Heart right ventricle (tissue), 16 donors: ENCODE measurements at regions not wholly inside any gene's neighbourhood (a gene's known extent, or its start where the extent isn't known, plus 50 kb on each side); places are given as distances from the start of the nearest gene placed in this dataset.
A peak's percentile ranks its signal among the peaks of the same experiment; 100 is the strongest.

Experiments
- ATAC-seq, 8 donors: fragments of 200-7000 bp; cut with Tn5 transposase; one replicate each; pipeline ENCODE4 v1.9.1; 2020; ENCODE audit warnings: mild to moderate bottlenecking in 8 of 8, moderate library complexity in 8 of 8, moderate number of reproducible peaks in 1 of 8
- DNase-seq, 2 donors: peaks; one replicate each; pipeline ENCODE4 v3.0.0-alpha.2; 2020
- H3K27ac ChIP-seq, 10 donors: fragments of 200-600 bp; sonication (generic) in 2 of 10; one replicate each; pipeline versions ENCODE4 v1.5.0 to v1.8.0; 2020 to 2022; ENCODE audit warnings: mild to moderate bottlenecking in 3 of 10
- H3K27me3 ChIP-seq, 7 donors: fragments of 200-600 bp; one replicate each; pipeline ENCODE4 v1.8.0; 2021 to 2022; ENCODE audit warnings: mild to moderate bottlenecking in 2 of 7
- H3K36me3 ChIP-seq, 9 donors: fragments of 200-600 bp; sonication (generic) in 1 of 9; one replicate each; pipeline versions ENCODE4 v1.5.0 to v1.8.0; 2020 to 2022; ENCODE audit warnings: mild to moderate bottlenecking in 2 of 9
- H3K4me1 ChIP-seq, 9 donors: fragments of 200-600 bp; sonication (generic) in 1 of 9; one replicate each; pipeline versions ENCODE4 v1.5.0 to v1.8.0; 2020 to 2022; ENCODE audit warnings: mild to moderate bottlenecking in 4 of 9
- H3K4me3 ChIP-seq, 10 donors: fragments of 200-600 bp; sonication (generic) in 2 of 10; one replicate each; pipeline versions ENCODE4 v1.5.0 to v1.8.0; 2020 to 2022; ENCODE audit warnings: mild to moderate bottlenecking in 7 of 10, moderate library complexity in 2 of 10
- H3K9me3 ChIP-seq, 11 donors: fragments of 200-600 bp in 10 of 11; sonication (generic) in 2 of 11; one replicate each; pipeline versions ENCODE4 v1.5.0 to v1.8.0; 2013 to 2022; ENCODE audit warnings: mild to moderate bottlenecking in 2 of 11, control low read depth in 1 of 11, moderate library complexity in 1 of 11
- CTCF ChIP-seq, 9 donors: fragments of 200-600 bp; sonication (generic) in 2 of 9; IDR thresholded peaks; one replicate each; pipeline versions ENCODE4 v1.5.0 to v1.8.0; 2021 to 2022; ENCODE audit warnings: antibody characterized with exemption in 9 of 9, mild to moderate bottlenecking in 5 of 9, moderate library complexity in 1 of 9
- WGBS, 2 donors: extraction: QIAGEN DNeasy Blood & Tissue Kit; methylation state at CpG; one replicate each; pipeline ENCODE4 v1.1.7; 2013; ENCODE audit warnings: inconsistent platforms in 1 of 2; 5-methylcytosine and 5-hydroxymethylcytosine counted together
- intact Hi-C, 10 donors: fragments of 100-400 bp; cut with DNase I; formaldehyde crosslinking; loops; one replicate each; pipeline versions ENCODE4 v1.11.1 to v1.14.2; 2022
- donor health status: Arrhythmogenic right ventricular cardiomyopathy.
- donor health status: ischemic (EF 13 %, LVEDD 7.1; RV severe dilation, severe dysfunction).
- donor health status: healthy with polysubstance abuse.
- donor health status: DM: no; HTN: yes; CAD: no.
- donor health status: DM: no; HTN: no; CAD: no.
- donor health status: ischemic (EF 25% LVEDD 6.9; RV normal size, moderate dysfunction).
- donor health status: ischemic (EF 25% LVEDD 5.7; RV mildly dilated, moderate dysfunction).
- donor health status: healthy.
- donor health status: DM: yes; HTN: yes; CAD: no.
- donor health status: Ischemic cardiomyopathy.
- donor health status: ischemic (EF 35%, LVEDD 5.7; RV mildly dilated, moderate dysfunction).
- donor health status: nonischemic (EF 11% LVEDD 7.7; RV severe dilation, severe dysfunction).
- donor health status: DM: yes; HTN: yes; CAD: no.
- donor health status: PGD.
- donor health status: ischemic (EF 29% LVEDD 5.4; RV normal size, mild dysfunction).
- donor health status: nonischemic (EF 23%, LVEDD 6.1; RV moderate dilation, normal function).

- H3K36me3 ChIP-seq = no peaks in the 10 kb centered on the region
- H3K4me1 ChIP-seq = peaks cover 0 to 20% (median 8%) of the 10 kb centered on the region in 9 donors
- peaks cover 0 to 73% (median 69%) of the 10 kb centered on the region in 7 donors for H3K27me3 ChIP-seq
- no peak for DNase-seq
- no peak overlapping the region for H3K4me3 ChIP-seq
- ATAC-seq = peak in 3 of 8 donors; percentile 5 to 33 (median 19)
- intact Hi-C loops = no loop called here
- no peaks in the 10 kb centered on the region for H3K9me3 ChIP-seq
- H3K27ac ChIP-seq = no peak overlapping the region
- no peak for TF ChIP-seq CTCF (IDR thresholded peaks at IDR 0.05)
- WGBS, 2 donors = 72 to 85% methylated on average over 15 of the region's 15 CpGs
These were observed 75.0 kb downstream of the MYCN start for GRCh38 chr2:16015210-16015902.

- Histone ChIP-seq H3K9me3 (no peaks in the 10 kb centered on the region), H3K4me3 (no peak overlapping the region), H3K4me1 (peaks cover 0 to 20% (median 8%) of the 10 kb centered on the region in 9 donors), H3K36me3 (no peaks in the 10 kb centered on the region), H3K27ac (no peak overlapping the region), H3K27me3 (peaks cover 0 to 73% (median 69%) of the 10 kb centered on the region in 7 donors)
- intact Hi-C loops = no loop called here
- ATAC-seq = no peak
- 86 to 89% methylated on average over 3 of the region's 3 CpGs for WGBS, 2 donors
- TF ChIP-seq CTCF (IDR thresholded peaks at IDR 0.05) = no peak
- no peak for DNase-seq
These were observed 74.5 kb downstream of the MYCN start for GRCh38 chr2:16014802-16015201.

GRCh38 chr2:16014041-16014787, 73.9 kb downstream of the MYCN start:
- intact Hi-C loops = no loop called here
- ATAC-seq (peak; percentile 64 to 94 (median 86)), DNase-seq (peak; percentile 29 to 33)
- WGBS, 2 donors = 22 to 26% methylated on average over 32 of the region's 32 CpGs
- Histone ChIP-seq H3K27me3 (peaks cover 0 to 74% (median 69%) of the 10 kb centered on the region in 7 donors), H3K36me3 (no peaks in the 10 kb centered on the region), H3K4me1 (peaks cover 0 to 20% (median 8%) of the 10 kb centered on the region in 9 donors), H3K4me3 (peak overlapping the region in 2 of 10 donors; percentile 7 to 11), H3K27ac (no peak overlapping the region), H3K9me3 (no peaks in the 10 kb centered on the region)
- no peak for TF ChIP-seq CTCF (IDR thresholded peaks at IDR 0.05)

GRCh38 chr2:16013359-16013911, 73.1 kb downstream of the MYCN start:
- WGBS, 2 donors = 21 to 35% methylated on average over 20 of the region's 20 CpGs
- TF ChIP-seq CTCF (IDR thresholded peaks at IDR 0.05) = no peak
- Histone ChIP-seq H3K27me3 (peaks cover 0 to 77% (median 61%) of the 10 kb centered on the region in 7 donors), H3K9me3 (no peaks in the 10 kb centered on the region), H3K36me3 (no peaks in the 10 kb centered on the region), H3K27ac (no peak overlapping the region), H3K4me1 (peaks cover 0 to 20% (median 8%) of the 10 kb centered on the region in 9 donors), H3K4me3 (no peak overlapping the region)
- DNase-seq = no peak
- no peak for ATAC-seq
- intact Hi-C loops = no loop called here
